Heart left ventricle (tissue), 13 donors: ENCODE measurements at regions not wholly inside any gene's neighbourhood (a gene's known extent, or its start where the extent isn't known, plus 50 kb on each side); places are given as distances from the start of the nearest gene placed in this dataset.

Experiments used
- POLR2A ChIP-seq, 2 donors: fragments of 450-650 bp; IDR thresholded peaks; one replicate each; pipeline ENCODE4 v1.6.1; 2017; ENCODE audit warnings: antibody characterized with exemption in 2 of 2, mild to moderate bottlenecking in 2 of 2, moderate library complexity in 2 of 2
- TF ChIP-seq, protein P1 (sequence below), 12 donors: fragments of 200-600 bp; sonication (generic) in 4 of 12; IDR thresholded peaks; one replicate each; pipeline versions ENCODE4 v1.5.0 to v1.8.0; 2018 to 2022; ENCODE audit warnings: antibody characterized with exemption in 12 of 12, mild to moderate bottlenecking in 5 of 12
- donor health status: ischemic (EF 13 %, LVEDD 7.1; RV severe dilation, severe dysfunction).
- donor health status: DM: no; HTN: yes; CAD: no.
- donor health status: DM: no; HTN: no; CAD: no.
- donor health status: ischemic (EF 25% LVEDD 6.9; RV normal size, moderate dysfunction).
- donor health status: ischemic (EF 25% LVEDD 5.7; RV mildly dilated, moderate dysfunction).
- donor health status: ischemic (EF 35%, LVEDD 5.7; RV mildly dilated, moderate dysfunction).
- donor health status: nonischemic (EF 11% LVEDD 7.7; RV severe dilation, severe dysfunction).
- donor health status: DM: yes; HTN: yes; CAD: no.
- donor health status: PGD.
- donor health status: ischemic (EF 29% LVEDD 5.4; RV normal size, mild dysfunction).
- donor health status: nonischemic (EF 23%, LVEDD 6.1; RV moderate dilation, normal function).

- TF ChIP-seq, protein P1, sequence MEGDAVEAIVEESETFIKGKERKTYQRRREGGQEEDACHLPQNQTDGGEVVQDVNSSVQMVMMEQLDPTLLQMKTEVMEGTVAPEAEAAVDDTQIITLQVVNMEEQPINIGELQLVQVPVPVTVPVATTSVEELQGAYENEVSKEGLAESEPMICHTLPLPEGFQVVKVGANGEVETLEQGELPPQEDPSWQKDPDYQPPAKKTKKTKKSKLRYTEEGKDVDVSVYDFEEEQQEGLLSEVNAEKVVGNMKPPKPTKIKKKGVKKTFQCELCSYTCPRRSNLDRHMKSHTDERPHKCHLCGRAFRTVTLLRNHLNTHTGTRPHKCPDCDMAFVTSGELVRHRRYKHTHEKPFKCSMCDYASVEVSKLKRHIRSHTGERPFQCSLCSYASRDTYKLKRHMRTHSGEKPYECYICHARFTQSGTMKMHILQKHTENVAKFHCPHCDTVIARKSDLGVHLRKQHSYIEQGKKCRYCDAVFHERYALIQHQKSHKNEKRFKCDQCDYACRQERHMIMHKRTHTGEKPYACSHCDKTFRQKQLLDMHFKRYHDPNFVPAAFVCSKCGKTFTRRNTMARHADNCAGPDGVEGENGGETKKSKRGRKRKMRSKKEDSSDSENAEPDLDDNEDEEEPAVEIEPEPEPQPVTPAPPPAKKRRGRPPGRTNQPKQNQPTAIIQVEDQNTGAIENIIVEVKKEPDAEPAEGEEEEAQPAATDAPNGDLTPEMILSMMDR (IDR thresholded peaks at IDR 0.05): no peak
- no peak for TF ChIP-seq POLR2A (IDR thresholded peaks at IDR 0.05)
These were observed 187.0 kb downstream of the PTPN20 start for GRCh38 chr10:47098238-47098637.
